ENCODE measurements at regions not wholly inside any gene's neighbourhood (a gene's known extent, or its start where the extent isn't known, plus 50 kb on each side); places are given as distances from the start of the nearest gene placed in this dataset.

GRCh38 chr1:29895201-29895600, 658.9 kb downstream of the PTPRU start:
- TF ChIP-seq CTCF (IDR thresholded peaks at IDR 0.05), result no peak
- peaks cover 14% of the 10 kb centered on the region for H3K27me3 Mint-ChIP-seq (ENCODE audit: insufficient read depth)
- H3K27ac Mint-ChIP-seq, result no peak overlapping the region
- no peaks in the 10 kb centered on the region for H3K4me1 Mint-ChIP-seq (ENCODE audit: low read depth)
- no peaks in the 10 kb centered on the region for H3K36me3 Mint-ChIP-seq (ENCODE audit: low read depth)
- peaks cover 16% of the 10 kb centered on the region for H3K9me3 Mint-ChIP-seq
- no peak overlapping the region for H3K4me3 Mint-ChIP-seq
- no peak for DNase-seq

GRCh38 chr1:29894311-29894710, 658.0 kb downstream of the PTPRU start:
- Mint-ChIP-seq H3K36me3 (ENCODE audit: low read depth) (no peaks in the 10 kb centered on the region), H3K27ac (no peak overlapping the region), H3K9me3 (peaks cover 16% of the 10 kb centered on the region), H3K4me1 (ENCODE audit: low read depth) (no peaks in the 10 kb centered on the region), H3K27me3 (ENCODE audit: insufficient read depth) (peaks cover 14% of the 10 kb centered on the region), H3K4me3 (no peak overlapping the region)
- no peak for TF ChIP-seq CTCF (IDR thresholded peaks at IDR 0.05)
- DNase-seq, result no peak

GRCh38 chr1:29893806-29894205, 657.5 kb downstream of the PTPRU start:
- no peak for TF ChIP-seq CTCF (IDR thresholded peaks at IDR 0.05)
- no peaks in the 10 kb centered on the region for H3K4me1 Mint-ChIP-seq (ENCODE audit: low read depth)
- no peak overlapping the region for H3K4me3 Mint-ChIP-seq

GRCh38 chr1:29893046-29893723, 656.9 kb downstream of the PTPRU start:
- Mint-ChIP-seq H3K27ac (no peak overlapping the region), H3K27me3 (ENCODE audit: insufficient read depth) (peaks cover 12% of the 10 kb centered on the region), H3K9me3 (peaks cover 16% of the 10 kb centered on the region), H3K4me1 (ENCODE audit: low read depth) (no peaks in the 10 kb centered on the region), H3K36me3 (ENCODE audit: low read depth) (no peaks in the 10 kb centered on the region), H3K4me3 (no peak overlapping the region)
- no peak for DNase-seq
- TF ChIP-seq CTCF (IDR thresholded peaks at IDR 0.05), result no peak

More at GRCh38 chr1:29893806-29894205, 657.5 kb downstream of the PTPRU start:
- H3K36me3 Mint-ChIP-seq (ENCODE audit: low read depth), result no peaks in the 10 kb centered on the region
- no peak for DNase-seq
- H3K27me3 Mint-ChIP-seq (ENCODE audit: insufficient read depth), result peaks cover 14% of the 10 kb centered on the region
- H3K27ac Mint-ChIP-seq, result no peak overlapping the region
- H3K9me3 Mint-ChIP-seq, result peaks cover 16% of the 10 kb centered on the region

- no peak overlapping the region for H3K4me3 Mint-ChIP-seq
- no peaks in the 10 kb centered on the region for H3K36me3 Mint-ChIP-seq (ENCODE audit: low read depth)
- H3K4me1 Mint-ChIP-seq (ENCODE audit: low read depth), result no peaks in the 10 kb centered on the region
- H3K27ac Mint-ChIP-seq, result no peak overlapping the region
- TF ChIP-seq CTCF (IDR thresholded peaks at IDR 0.05), result no peak
- H3K9me3 Mint-ChIP-seq, result peaks cover 13% of the 10 kb centered on the region
- no peak for DNase-seq
- peaks cover 9% of the 10 kb centered on the region for H3K27me3 Mint-ChIP-seq (ENCODE audit: insufficient read depth)
These were observed 655.9 kb downstream of the PTPRU start for GRCh38 chr1:29892247-29892646.

All from HFFc6 (cell line).